ENCODE measurements at regions not wholly inside any gene's neighbourhood (a gene's known extent, or its start where the extent isn't known, plus 50 kb on each side); places are given as distances from the start of the nearest gene placed in this dataset.
"Not testable (repeated sequence)": the region's sequence is repeated elsewhere in the genome, so short reads cannot be mapped to it uniquely, and the experiment has no call there.

DNA sequence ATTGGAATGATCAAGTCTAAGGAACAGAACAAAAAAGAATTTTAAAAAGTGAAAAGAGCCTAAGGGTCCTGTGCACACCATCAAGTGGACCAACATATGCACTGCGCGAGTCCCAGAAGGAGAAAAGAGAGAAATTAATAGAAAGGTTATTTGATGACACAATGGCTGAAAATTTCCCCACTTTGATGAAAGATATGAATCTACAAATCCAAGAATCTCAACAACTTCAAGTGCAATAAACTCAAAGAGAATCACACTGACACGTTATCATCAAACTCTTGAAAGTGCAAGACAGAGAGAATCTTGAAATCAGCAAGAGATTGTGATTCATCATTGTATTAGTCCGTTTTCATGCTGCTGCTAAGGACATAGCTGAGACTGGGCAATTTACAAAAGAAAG, 230.8 kb downstream of the ADAMTS15 start:
- DNase-seq, result no peak

GRCh38 chr11:130682471-130682870, 233.8 kb downstream of the SNX19 start:
- DNase-seq, result not testable (repeated sequence)

DNA sequence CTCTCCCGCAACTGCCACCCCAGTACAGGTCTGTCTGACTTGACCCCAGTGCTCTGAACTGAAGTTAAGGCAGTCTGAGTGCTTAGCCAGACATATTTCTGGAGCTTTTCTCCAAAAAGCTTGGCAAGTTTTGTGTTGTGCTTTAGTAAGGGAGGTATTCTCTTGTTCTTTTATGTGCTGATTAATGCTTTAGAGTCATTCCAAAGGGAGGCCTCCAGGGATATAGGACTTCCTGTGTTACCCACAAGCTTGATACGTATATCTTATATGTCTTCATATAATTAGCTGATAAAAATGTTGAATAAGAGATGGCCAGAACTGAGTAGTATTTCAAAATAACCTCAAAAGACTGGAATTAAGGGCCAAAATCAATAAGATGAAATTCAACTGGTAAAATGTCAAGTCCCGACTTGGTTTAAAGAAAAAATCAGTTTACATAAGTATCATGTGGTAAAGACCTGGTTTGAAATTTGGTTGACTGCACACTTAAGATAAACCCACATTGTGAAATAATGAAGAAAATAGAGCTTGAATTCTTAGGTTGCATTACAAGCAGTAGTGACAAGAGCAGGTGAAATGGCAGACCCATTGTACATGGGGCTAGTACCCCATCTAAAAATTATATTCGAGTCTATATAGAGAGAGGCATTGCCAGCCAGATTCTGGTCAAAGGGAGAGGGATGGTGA, 226.9 kb downstream of the SNX19 start:
- no peak for DNase-seq

GRCh38 chr11:130691581-130691980, 224.7 kb downstream of the SNX19 start:
- no peak for DNase-seq

DNA sequence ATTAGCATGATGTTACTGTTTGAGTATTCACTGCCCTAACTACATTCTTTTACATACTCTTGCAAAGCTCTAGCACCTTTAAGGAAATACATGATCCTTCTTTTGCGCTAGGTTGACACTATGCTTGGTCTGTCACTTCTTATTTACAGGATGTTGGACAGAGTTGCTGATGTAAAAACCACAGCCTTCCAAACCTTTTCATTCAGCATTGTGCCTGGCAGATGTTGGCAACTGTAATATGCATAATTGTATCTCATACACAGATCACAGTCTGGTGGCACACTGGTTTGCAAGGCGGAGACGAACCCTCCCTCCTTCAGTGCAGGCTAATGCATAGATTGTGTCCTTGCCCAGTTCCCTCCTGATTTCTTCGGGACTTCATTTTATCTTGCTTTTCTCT, 224.1 kb downstream of the SNX19 start:
- no peak for DNase-seq

DNA sequence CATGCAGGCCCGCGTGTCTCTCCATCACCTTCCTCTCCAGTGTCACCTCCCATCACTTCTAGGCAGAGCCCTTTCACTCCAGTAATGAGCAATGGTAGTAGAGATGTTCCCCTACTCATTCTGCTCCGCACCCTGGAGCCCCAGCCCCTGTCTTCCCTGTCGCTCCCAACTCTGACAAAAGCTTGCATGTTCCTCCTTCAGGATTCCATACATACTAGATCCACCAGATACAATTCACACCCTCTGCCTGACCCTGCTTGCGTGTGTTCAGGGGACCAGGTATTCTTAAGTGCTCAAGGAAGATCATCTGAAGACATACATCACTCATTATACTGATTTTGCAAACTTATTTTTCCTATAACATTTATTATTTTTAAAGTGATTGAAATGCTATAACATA, 222.7 kb downstream of the SNX19 start:
- no peak for DNase-seq

- no peak for DNase-seq
These were observed 221.7 kb downstream of the SNX19 start for GRCh38 chr11:130694488-130695045.

- no peak for DNase-seq
These were observed 218.1 kb downstream of the SNX19 start for GRCh38 chr11:130698174-130698573.

DNA sequence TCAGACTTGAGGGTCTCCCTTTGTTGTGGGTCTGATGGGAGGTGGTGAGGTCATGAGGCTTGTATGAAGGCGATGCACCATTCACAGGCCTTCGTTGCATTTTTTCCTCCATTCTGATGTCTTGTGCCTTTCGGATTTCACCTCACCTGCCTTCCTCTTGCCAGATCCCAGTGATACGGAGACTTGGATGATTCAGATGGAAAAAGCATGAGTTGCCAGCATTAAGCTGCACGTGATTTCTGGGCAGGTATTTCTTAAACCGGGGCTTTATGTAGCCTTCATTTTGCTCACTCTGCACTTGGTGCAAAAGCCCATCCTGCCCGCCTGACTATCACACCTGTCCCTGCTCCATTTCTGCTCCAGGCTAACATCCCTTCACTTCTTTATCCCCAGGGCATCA, 216.7 kb downstream of the SNX19 start:
- DNase-seq, result no peak

GRCh38 chr11:130700092-130700491, 216.2 kb downstream of the SNX19 start:
- DNase-seq, result no peak

GRCh38 chr11:130703489-130704190, 212.6 kb downstream of the SNX19 start:
- no peak for DNase-seq

DNA sequence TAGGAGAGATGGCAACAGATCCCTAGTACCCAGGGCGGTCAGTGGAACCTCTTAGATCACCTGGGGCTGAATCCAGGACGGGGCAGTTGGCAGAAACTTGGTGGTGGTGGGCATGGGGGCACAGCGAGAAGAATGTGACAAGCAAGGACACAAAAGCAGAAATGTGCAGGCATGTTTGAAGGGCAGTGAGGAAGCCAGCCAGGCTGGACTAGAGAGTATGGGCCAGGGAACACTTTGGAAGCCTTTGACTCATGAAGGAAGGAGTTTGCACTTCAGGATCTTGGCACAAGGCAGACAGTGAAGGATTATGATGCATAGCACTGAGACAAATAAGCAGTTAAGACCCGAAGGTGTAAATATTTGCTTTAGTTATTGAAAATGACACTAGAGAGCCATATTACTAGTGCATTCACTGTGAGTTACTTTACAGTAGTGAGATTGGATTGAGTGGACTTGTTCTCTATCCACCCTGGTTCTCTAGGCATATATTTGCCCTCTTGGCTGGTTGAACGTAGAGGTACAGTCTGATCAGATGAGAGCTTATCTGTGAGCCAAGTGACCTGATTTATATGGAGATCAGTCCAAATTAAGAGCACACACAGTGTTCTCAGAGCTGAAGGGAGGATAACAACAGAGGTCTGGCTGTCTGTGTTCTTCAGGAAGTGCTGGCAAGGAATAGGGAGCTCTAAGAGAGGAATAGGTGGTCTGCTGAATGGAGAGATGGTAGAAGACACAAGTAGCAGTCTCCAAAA, 210.4 kb downstream of the SNX19 start:
- no peak for DNase-seq

GRCh38 chr11:130706572-130706971, 209.7 kb downstream of the SNX19 start:
- DNase-seq, result no peak

GRCh38 chr11:130707217-130707616, 209.1 kb downstream of the SNX19 start:
- DNase-seq, result no peak

DNA sequence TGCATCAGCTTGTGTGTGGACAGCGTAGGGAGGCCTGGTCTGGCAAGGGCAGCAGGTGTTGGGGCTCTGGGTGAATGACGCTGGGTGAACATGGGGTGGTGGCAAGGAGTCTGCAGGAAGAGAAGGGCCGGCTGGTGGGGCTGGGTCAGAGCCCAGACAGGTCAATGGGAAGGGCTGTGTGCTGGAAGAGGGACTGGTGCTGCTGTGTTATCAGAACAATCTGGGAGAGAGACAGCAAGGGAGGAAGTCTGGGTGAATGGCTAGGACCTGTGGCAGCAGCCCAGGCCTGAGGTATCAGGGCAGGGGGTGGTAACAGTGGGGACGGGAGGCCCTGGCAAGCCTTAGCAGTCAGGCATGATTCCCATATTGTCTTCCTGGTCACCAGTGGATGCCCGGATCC, 206.7 kb downstream of the SNX19 start:
- no peak for DNase-seq

GRCh38 chr11:130710021-130710420, 206.3 kb downstream of the SNX19 start:
- DNase-seq, result no peak

- no peak for DNase-seq
These were observed 205.7 kb downstream of the SNX19 start for GRCh38 chr11:130710497-130711012.

DNA sequence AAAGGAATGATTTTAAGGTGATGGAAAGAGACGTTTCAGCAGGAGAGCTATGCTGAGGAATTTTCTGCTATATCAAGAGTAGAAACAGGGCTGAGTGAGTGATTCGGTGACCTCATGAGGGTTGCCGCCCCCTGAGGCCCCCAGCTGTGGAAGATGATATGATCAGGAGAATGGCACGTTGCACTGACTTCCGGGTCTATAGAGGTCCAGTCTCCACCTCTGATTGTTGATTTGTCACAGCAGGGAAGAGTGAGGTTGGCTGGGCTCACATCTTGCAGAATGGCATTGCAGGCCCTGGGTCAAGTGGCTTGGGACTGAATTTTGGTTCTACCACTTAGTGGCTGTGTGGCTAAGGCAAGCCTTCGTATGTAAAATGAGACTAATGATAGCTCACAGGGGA, 205.1 kb downstream of the SNX19 start:
- no peak for DNase-seq

- no peak for DNase-seq
These were observed 203.8 kb downstream of the SNX19 start for GRCh38 chr11:130712480-130712879.

DNA sequence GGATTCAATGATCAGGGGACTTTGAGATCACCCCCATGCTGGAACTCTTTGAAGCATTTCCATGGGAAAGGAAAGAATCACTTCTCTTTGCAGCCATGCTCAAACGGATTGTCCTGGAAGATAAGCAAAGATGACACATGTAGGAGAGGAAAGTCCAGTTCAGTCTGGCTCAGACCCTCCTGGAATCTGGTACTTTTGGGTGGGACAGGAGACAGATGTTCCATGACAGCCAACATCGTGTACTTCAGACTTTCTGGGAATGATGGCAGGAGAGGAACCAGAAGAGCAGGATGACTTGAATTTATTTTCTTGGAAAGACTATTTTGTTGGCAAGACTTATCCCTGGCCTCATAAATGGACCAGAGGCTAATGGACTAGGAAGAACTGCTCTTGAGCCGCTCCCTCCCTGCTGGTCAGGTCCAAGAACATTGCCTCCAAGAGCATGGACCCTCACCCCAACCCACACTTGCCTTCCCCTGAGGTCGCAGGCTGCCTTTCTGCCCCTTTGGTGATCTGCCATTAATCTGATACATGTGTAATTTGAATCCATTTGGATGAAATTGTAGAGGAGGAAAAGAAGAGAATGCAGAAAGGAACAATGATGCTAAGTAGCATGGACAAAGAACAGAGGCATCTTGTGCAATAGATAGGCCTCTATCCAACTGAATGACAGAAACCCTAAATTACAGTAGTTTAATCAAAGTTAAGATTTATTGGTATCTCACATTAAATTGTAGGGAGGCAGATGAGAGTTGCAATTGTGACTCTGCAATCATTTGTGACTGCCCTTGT, 201.0 kb downstream of the SNX19 start:
- no peak for DNase-seq

DNA sequence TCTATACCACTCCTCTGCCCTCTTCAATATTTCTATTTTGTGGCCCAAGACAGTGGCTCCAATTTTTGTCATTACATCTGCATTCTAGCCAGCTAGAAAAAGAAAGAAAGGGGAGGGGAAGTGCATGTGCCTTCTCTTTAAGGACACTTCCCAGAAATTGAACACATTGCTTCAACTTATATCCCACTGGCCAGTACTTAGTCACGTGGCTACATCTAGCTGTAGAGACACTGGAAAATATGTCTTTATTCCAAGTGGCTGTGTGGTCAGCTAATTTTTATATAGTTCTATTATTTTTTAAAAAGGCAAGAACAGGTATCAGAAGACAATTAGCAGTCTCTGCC, 200.4 kb downstream of the SNX19 start:
- no peak for DNase-seq

GRCh38 chr11:130718120-130718519, 198.2 kb downstream of the SNX19 start:
- no peak for DNase-seq

Data from NCI-H82 (cell line).